ENCODE measurements at regions not wholly inside any gene's neighbourhood (a gene's known extent, or its start where the extent isn't known, plus 50 kb on each side); places are given as distances from the start of the nearest gene placed in this dataset.
"Not testable (repeated sequence)": the region's sequence is repeated elsewhere in the genome, so short reads cannot be mapped to it uniquely, and the experiment has no call there.

GRCh38 chr7:16369855-16370254, 51.5 kb downstream of the CRPPA start:
- no peak for DNase-seq (ENCODE audit: low spot score in 2 of 2)
- Mint-ChIP-seq H3K4me1 (peaks cover 3% of the 10 kb centered on the region), H3K27ac (no peak overlapping the region), H3K36me3 (peaks cover 2% of the 10 kb centered on the region), H3K4me3 (no peak overlapping the region), H3K9me3 (peaks cover 2% of the 10 kb centered on the region), H3K27me3 (no peaks in the 10 kb centered on the region)
- no peak for ATAC-seq (ENCODE audit: low read depth)

- ATAC-seq (ENCODE audit: low read depth); H3K9me3 Mint-ChIP-seq; H3K4me3 Mint-ChIP-seq; H3K27me3 Mint-ChIP-seq; H3K4me1 Mint-ChIP-seq; DNase-seq (ENCODE audit: low spot score in 2 of 2); H3K27ac Mint-ChIP-seq; H3K36me3 Mint-ChIP-seq: not testable (repeated sequence)
These were observed 52.0 kb downstream of the CRPPA start for GRCh38 chr7:16369309-16369708.

GRCh38 chr7:16368885-16369284, 52.5 kb downstream of the CRPPA start:
- H3K36me3 Mint-ChIP-seq = peaks cover 2% of the 10 kb centered on the region
- H3K4me3 Mint-ChIP-seq = no peak overlapping the region
- H3K27ac Mint-ChIP-seq = no peak overlapping the region
- H3K4me1 Mint-ChIP-seq = peaks cover 3% of the 10 kb centered on the region
- H3K27me3 Mint-ChIP-seq = no peaks in the 10 kb centered on the region
- no peak for ATAC-seq (ENCODE audit: low read depth)
- peaks cover 2% of the 10 kb centered on the region for H3K9me3 Mint-ChIP-seq
- DNase-seq (ENCODE audit: low spot score in 2 of 2) = no peak

GRCh38 chr7:16367115-16367514, 54.2 kb downstream of the CRPPA start:
- Mint-ChIP-seq H3K4me1 (peaks cover 3% of the 10 kb centered on the region), H3K36me3 (peaks cover 2% of the 10 kb centered on the region), H3K9me3 (no peaks in the 10 kb centered on the region), H3K27ac (no peak overlapping the region), H3K27me3 (no peaks in the 10 kb centered on the region), H3K4me3 (no peak overlapping the region)
- ATAC-seq (ENCODE audit: low read depth) = no peak
- no peak for DNase-seq (ENCODE audit: low spot score in 2 of 2)

GRCh38 chr7:16365952-16366351, 55.4 kb downstream of the CRPPA start:
- Mint-ChIP-seq H3K4me3 (no peak overlapping the region), H3K27ac (no peak overlapping the region), H3K4me1 (peaks cover 3% of the 10 kb centered on the region), H3K27me3 (no peaks in the 10 kb centered on the region), H3K36me3 (no peaks in the 10 kb centered on the region), H3K9me3 (no peaks in the 10 kb centered on the region)
- DNase-seq (ENCODE audit: low spot score in 2 of 2) = no peak
- ATAC-seq (ENCODE audit: low read depth) = no peak

- Mint-ChIP-seq H3K36me3 (no peaks in the 10 kb centered on the region), H3K9me3 (no peaks in the 10 kb centered on the region), H3K27ac (no peak overlapping the region), H3K4me3 (no peak overlapping the region), H3K27me3 (no peaks in the 10 kb centered on the region), H3K4me1 (peaks cover 3% of the 10 kb centered on the region)
- no peak for ATAC-seq (ENCODE audit: low read depth)
- no peak for DNase-seq (ENCODE audit: low spot score in 2 of 2)
These were observed 56.2 kb downstream of the CRPPA start for GRCh38 chr7:16365177-16365576.

- no peak for ATAC-seq (ENCODE audit: low read depth)
- Mint-ChIP-seq H3K36me3 (no peaks in the 10 kb centered on the region), H3K27me3 (peaks cover 2% of the 10 kb centered on the region), H3K27ac (no peak overlapping the region), H3K9me3 (no peaks in the 10 kb centered on the region), H3K4me3 (no peak overlapping the region), H3K4me1 (no peaks in the 10 kb centered on the region)
- DNase-seq (ENCODE audit: low spot score in 2 of 2) = no peak
These were observed 62.1 kb downstream of the CRPPA start for GRCh38 chr7:16359216-16359615.

- DNase-seq (ENCODE audit: low spot score in 2 of 2) = no peak
- no peaks in the 10 kb centered on the region for H3K4me1 Mint-ChIP-seq
- no peak for ATAC-seq (ENCODE audit: low read depth)
- peaks cover 2% of the 10 kb centered on the region for H3K27me3 Mint-ChIP-seq
- H3K27ac Mint-ChIP-seq = no peak overlapping the region
- H3K4me3 Mint-ChIP-seq = no peak overlapping the region
- H3K9me3 Mint-ChIP-seq = no peaks in the 10 kb centered on the region
- H3K36me3 Mint-ChIP-seq = no peaks in the 10 kb centered on the region
These were observed 63.4 kb downstream of the CRPPA start for GRCh38 chr7:16357921-16358320.

GRCh38 chr7:16357474-16357873, 63.9 kb downstream of the CRPPA start:
- H3K9me3 Mint-ChIP-seq = no peaks in the 10 kb centered on the region

GRCh38 chr7:16356301-16356958, 64.9 kb downstream of the CRPPA start:
- Mint-ChIP-seq H3K27ac (no peak overlapping the region), H3K36me3 (no peaks in the 10 kb centered on the region), H3K4me1 (no peaks in the 10 kb centered on the region), H3K27me3 (peaks cover 2% of the 10 kb centered on the region), H3K4me3 (no peak overlapping the region), H3K9me3 (no peaks in the 10 kb centered on the region)
- no peak for DNase-seq (ENCODE audit: low spot score in 2 of 2)
- no peak for ATAC-seq (ENCODE audit: low read depth)

More at GRCh38 chr7:16357474-16357873, 63.9 kb downstream of the CRPPA start:
- no peaks in the 10 kb centered on the region for H3K36me3 Mint-ChIP-seq
- no peak for DNase-seq (ENCODE audit: low spot score in 2 of 2)
- no peak overlapping the region for H3K27ac Mint-ChIP-seq
- H3K4me1 Mint-ChIP-seq = no peaks in the 10 kb centered on the region
- H3K4me3 Mint-ChIP-seq = no peak overlapping the region
- ATAC-seq (ENCODE audit: low read depth) = no peak
- peaks cover 2% of the 10 kb centered on the region for H3K27me3 Mint-ChIP-seq

GRCh38 chr7:16354573-16354972, 66.8 kb downstream of the CRPPA start:
- Mint-ChIP-seq H3K36me3 (peaks cover 2% of the 10 kb centered on the region), H3K4me1 (no peaks in the 10 kb centered on the region), H3K27ac (no peak overlapping the region), H3K9me3 (peaks cover 3% of the 10 kb centered on the region), H3K27me3 (peaks cover 2% of the 10 kb centered on the region), H3K4me3 (no peak overlapping the region)
- no peak for ATAC-seq (ENCODE audit: low read depth)
- DNase-seq (ENCODE audit: low spot score in 2 of 2) = no peak

GRCh38 chr7:16353226-16353625, 68.1 kb downstream of the CRPPA start:
- Mint-ChIP-seq H3K27ac (no peak overlapping the region), H3K36me3 (peaks cover 7% of the 10 kb centered on the region), H3K4me1 (no peaks in the 10 kb centered on the region), H3K27me3 (peaks cover 2% of the 10 kb centered on the region), H3K9me3 (peaks cover 7% of the 10 kb centered on the region), H3K4me3 (no peak overlapping the region)
- DNase-seq (ENCODE audit: low spot score in 2 of 2) (no peak), ATAC-seq (ENCODE audit: low read depth) (no peak)

GRCh38 chr7:16350634-16351033, 70.7 kb downstream of the CRPPA start:
- DNase-seq (ENCODE audit: low spot score in 2 of 2) = no peak

GRCh38 chr7:16348251-16348650, 73.1 kb downstream of the CRPPA start:
- H3K9me3 Mint-ChIP-seq = peaks cover 15% of the 10 kb centered on the region
- H3K27me3 Mint-ChIP-seq = no peaks in the 10 kb centered on the region
- H3K4me3 Mint-ChIP-seq = no peak overlapping the region
- no peak overlapping the region for H3K27ac Mint-ChIP-seq
- peaks cover 9% of the 10 kb centered on the region for H3K36me3 Mint-ChIP-seq
- ATAC-seq (ENCODE audit: low read depth) (no peak), DNase-seq (ENCODE audit: low spot score in 2 of 2) (no peak)
- no peaks in the 10 kb centered on the region for H3K4me1 Mint-ChIP-seq

More at GRCh38 chr7:16350634-16351033, 70.7 kb downstream of the CRPPA start:
- no peaks in the 10 kb centered on the region for H3K4me1 Mint-ChIP-seq
- H3K36me3 Mint-ChIP-seq = peaks cover 7% of the 10 kb centered on the region
- no peak overlapping the region for H3K27ac Mint-ChIP-seq
- no peak for ATAC-seq (ENCODE audit: low read depth)
- H3K27me3 Mint-ChIP-seq = no peaks in the 10 kb centered on the region
- peaks cover 7% of the 10 kb centered on the region for H3K9me3 Mint-ChIP-seq
- no peak overlapping the region for H3K4me3 Mint-ChIP-seq

- Mint-ChIP-seq H3K27me3 (no peaks in the 10 kb centered on the region), H3K4me1 (no peaks in the 10 kb centered on the region), H3K36me3 (peaks cover 9% of the 10 kb centered on the region), H3K27ac (no peak overlapping the region), H3K4me3 (no peak overlapping the region), H3K9me3 (peaks cover 15% of the 10 kb centered on the region)
- ATAC-seq (ENCODE audit: low read depth) = no peak
- DNase-seq (ENCODE audit: low spot score in 2 of 2) = no peak
These were observed 73.5 kb downstream of the CRPPA start for GRCh38 chr7:16347827-16348192.

All from memory B cell (primary cell).